Cardiac fibroblast (primary cell): ENCODE measurements at regions not wholly inside any gene's neighbourhood (a gene's known extent, or its start where the extent isn't known, plus 50 kb on each side); places are given as distances from the start of the nearest gene placed in this dataset.
"Not testable (repeated sequence)": the region's sequence is repeated elsewhere in the genome, so short reads cannot be mapped to it uniquely, and the experiment has no call there.

ENCODE experiments used
- DNase-seq, 2 donors: peaks; one replicate each; pipeline versions ENCODE4 v3.0.0 to v3.0.0-alpha.2; 2010; ENCODE audit warnings: low read depth in 2 of 2
- H3K4me3 ChIP-seq, 2 donors: replicated peaks in 1 of 2; 1 replicate in 1 of 2; 2 replicates in 1 of 2; pipeline ENCODE4 v1.5.1; 2011; ENCODE audit warnings: low read depth in 2 of 2, low read length in 2 of 2, mild to moderate bottlenecking in 2 of 2, moderate library complexity in 1 of 2
- TF ChIP-seq, protein P1 (sequence below): IDR thresholded peaks from one replicate; pipeline ENCODE4 v1.5.1; 2011; ENCODE audit warnings: low read depth, mild to moderate bottlenecking, low read length, inconsistent platforms

DNA sequence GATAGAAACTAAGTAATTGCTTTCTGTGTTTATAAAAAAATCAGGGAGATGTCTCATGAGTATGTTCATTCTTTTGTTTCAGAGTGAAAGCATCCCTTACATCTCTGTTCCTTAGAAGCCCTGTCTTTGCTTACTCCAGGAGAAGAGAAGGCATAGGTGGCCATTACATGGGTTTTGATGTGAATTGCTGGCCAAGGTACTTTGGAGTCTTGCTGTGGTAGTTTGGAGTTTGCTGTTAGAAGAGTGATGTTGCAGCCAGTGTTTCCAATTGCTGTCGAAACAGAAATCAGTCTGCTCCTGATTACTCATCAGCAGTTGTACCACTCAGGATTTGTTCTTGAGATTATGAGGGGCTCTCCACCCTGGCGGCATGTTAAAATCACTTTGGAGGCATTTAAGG, 97.8 kb upstream of the KLHL14 start:
- TF ChIP-seq, protein P1, sequence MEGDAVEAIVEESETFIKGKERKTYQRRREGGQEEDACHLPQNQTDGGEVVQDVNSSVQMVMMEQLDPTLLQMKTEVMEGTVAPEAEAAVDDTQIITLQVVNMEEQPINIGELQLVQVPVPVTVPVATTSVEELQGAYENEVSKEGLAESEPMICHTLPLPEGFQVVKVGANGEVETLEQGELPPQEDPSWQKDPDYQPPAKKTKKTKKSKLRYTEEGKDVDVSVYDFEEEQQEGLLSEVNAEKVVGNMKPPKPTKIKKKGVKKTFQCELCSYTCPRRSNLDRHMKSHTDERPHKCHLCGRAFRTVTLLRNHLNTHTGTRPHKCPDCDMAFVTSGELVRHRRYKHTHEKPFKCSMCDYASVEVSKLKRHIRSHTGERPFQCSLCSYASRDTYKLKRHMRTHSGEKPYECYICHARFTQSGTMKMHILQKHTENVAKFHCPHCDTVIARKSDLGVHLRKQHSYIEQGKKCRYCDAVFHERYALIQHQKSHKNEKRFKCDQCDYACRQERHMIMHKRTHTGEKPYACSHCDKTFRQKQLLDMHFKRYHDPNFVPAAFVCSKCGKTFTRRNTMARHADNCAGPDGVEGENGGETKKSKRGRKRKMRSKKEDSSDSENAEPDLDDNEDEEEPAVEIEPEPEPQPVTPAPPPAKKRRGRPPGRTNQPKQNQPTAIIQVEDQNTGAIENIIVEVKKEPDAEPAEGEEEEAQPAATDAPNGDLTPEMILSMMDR: no peak
- no peak overlapping the region for H3K4me3 ChIP-seq
- DNase-seq: no peak

DNA sequence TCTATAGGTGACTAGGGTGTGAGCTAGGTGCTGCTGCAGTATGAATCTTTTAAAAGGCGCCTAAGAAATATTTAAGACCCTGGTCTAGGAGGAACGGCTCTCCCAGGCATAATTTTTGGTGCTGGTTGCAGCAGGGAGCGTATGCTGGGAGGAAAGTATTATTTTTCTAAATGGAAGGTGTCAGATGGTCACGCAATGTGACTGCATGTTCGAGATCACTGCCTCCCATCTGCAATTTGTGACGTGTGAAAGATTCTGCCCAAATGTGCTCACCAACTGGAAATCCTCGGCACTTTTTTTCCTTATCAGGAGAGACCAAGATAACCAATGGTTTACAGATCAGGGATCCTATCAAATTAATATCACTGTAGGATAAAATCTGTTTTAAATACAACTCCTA, 95.6 kb upstream of the KLHL14 start:
- TF ChIP-seq, protein P1: no peak
- no peak overlapping the region for H3K4me3 ChIP-seq

DNA sequence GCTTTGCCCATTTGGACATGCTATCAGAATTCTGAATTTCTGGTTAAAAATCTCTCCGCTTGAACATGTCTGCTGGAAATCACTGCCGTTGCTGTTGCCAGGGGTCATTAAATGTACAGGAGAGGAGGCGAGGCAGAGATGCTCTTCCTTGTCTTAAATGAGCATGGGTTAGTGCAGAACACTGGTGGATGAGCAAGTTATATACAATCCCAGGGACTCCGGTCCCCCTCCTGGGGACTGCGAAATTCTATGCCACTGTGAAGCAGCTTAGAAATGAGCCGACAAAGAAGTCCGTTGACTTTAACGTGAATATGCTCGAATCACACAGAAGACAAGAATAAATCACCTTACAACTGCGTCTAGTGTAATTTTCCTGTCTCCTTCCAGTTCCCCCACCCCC, 95.1 kb upstream of the KLHL14 start:
- H3K4me3 ChIP-seq: no peak overlapping the region
- TF ChIP-seq, protein P1: no peak
- DNase-seq: no peak

More for the DNA sequence above, 95.6 kb upstream of the KLHL14 start:
- DNase-seq: no peak

DNA sequence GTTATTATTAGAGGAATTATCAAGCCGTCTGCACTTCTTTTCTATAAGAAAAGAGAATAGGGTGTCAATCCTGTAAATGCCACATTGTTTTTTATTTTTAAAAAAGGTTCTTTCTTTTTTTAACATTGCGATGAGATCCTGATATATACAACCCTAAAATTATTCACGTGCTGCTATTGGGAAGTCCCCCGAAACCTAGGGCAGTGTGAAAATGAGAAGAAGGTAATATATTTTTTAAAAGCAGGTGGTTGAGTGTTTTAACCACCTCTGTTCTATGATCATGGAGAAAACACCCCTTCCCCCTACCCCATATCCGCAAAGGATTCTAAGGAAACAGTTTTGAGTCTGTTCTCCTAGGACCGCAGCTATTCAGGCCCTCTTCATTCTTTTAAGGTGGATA, 94.5 kb upstream of the KLHL14 start:
- DNase-seq: no peak
- H3K4me3 ChIP-seq: no peak overlapping the region
- TF ChIP-seq, protein P1: no peak

DNA sequence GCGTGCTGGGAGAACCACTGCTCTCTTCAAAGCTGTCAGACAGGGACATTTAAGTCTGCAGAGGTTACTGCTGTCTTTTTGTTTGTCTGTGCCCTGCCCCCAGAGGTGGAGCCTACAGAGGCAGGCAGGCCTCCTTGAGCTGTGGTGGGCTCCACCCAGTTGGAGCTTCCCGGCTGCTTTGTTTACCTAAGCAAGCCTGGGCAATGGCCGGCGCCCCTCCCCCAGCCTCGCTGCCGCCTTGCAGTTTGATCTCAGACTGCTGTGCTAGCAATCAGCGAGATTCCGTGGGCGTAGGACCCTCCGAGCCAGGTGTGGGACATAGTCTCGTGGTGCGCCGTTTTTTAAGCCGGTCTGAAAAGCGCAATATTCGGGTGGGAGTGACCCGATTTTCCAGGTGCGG, 89.2 kb upstream of the KLHL14 start:
- not testable (repeated sequence) for DNase-seq, H3K4me3 ChIP-seq

DNA sequence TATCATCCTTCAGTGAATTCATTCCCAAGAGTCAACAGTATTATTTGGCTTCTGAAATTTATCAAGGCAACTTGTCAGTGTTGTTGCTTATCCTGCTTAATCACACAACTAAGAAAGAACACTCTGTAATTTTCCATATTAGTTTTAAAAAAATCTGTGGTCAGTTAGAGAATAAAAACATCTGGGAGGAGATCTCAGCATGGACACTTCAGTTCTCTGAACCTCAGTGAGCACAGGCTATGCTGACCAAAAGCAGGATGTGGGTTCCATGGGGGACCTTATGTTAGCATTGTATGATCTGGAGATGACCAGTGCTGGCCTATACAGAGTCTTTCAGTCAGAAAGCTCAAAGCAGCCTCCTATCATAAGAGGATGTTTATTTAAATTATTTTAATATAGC, 79.1 kb upstream of the KLHL14 start:
- H3K4me3 ChIP-seq: no peak overlapping the region
- DNase-seq: no peak
- TF ChIP-seq, protein P1: no peak

DNA sequence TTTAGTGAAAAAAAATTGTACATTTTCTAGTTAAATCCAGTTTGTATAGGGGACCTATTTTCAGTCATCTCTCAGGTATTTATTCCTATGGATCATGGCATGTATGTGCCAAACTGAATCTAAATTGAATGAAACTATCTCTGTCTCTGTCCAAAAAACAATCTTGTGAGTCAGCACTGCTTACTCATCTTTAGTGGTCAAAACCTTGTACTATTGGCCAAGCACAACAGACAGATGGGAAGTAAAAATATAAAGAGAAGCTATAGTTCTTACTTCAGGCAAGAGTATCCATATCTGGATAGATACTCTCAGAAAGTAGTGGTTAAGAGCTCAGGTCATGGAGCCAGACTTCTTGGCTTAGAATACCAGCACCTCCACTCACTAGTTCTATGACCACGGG, 76.0 kb upstream of the KLHL14 start:
- peak in 1 of 2 donors; percentile 20 for DNase-seq
- H3K4me3 ChIP-seq: no peak overlapping the region
- TF ChIP-seq, protein P1: no peak
